Heart left ventricle (tissue), 16 donors: ENCODE measurements at regions not wholly inside any gene's neighbourhood (a gene's known extent, or its start where the extent isn't known, plus 50 kb on each side); places are given as distances from the start of the nearest gene placed in this dataset.

Experiments
- ATAC-seq, 4 donors: fragments of 200-7000 bp; cut with Tn5 transposase; one replicate each; pipeline ENCODE4 v1.9.1; 2020 to 2022; ENCODE audit warnings: moderate library complexity in 4 of 4, mild to moderate bottlenecking in 3 of 4, moderate number of reproducible peaks in 1 of 4
- DNase-seq, 5 donors: peaks; one replicate each; pipeline ENCODE4 v3.0.0-alpha.2; 2020
- H3K27ac ChIP-seq, 12 donors: fragments of 200-600 bp; sonication (generic) in 4 of 12; one replicate each; pipeline versions ENCODE4 v1.5.0 to v1.8.0; 2016 to 2022; ENCODE audit warnings: mild to moderate bottlenecking in 2 of 12
- H3K27me3 ChIP-seq, 9 donors: fragments of 200-600 bp; sonication (generic) in 2 of 9; one replicate each; pipeline versions ENCODE4 v1.5.1 to v1.8.0; 2016 to 2022; ENCODE audit warnings: mild to moderate bottlenecking in 3 of 9
- H3K36me3 ChIP-seq, 9 donors: fragments of 200-600 bp; sonication (generic) in 2 of 9; one replicate each; pipeline versions ENCODE4 v1.5.0 to v1.8.0; 2018 to 2022; ENCODE audit warnings: mild to moderate bottlenecking in 2 of 9
- H3K4me1 ChIP-seq, 12 donors: fragments of 200-600 bp; sonication (generic) in 4 of 12; one replicate each; pipeline versions ENCODE4 v1.5.0 to v1.8.0; 2016 to 2022; ENCODE audit warnings: mild to moderate bottlenecking in 3 of 12
- H3K4me3 ChIP-seq, 12 donors: fragments of 200-600 bp; sonication (generic) in 4 of 12; one replicate each; pipeline versions ENCODE4 v1.5.0 to v1.8.0; 2017 to 2022; ENCODE audit warnings: mild to moderate bottlenecking in 9 of 12, moderate library complexity in 4 of 12
- H3K9me3 ChIP-seq, 12 donors: fragments of 200-600 bp; sonication (generic) in 4 of 12; one replicate each; pipeline versions ENCODE4 v1.5.0 to v1.8.0; 2016 to 2022; ENCODE audit warnings: mild to moderate bottlenecking in 1 of 12
- CTCF ChIP-seq, 12 donors: fragments of 200-600 bp; sonication (generic) in 4 of 12; IDR thresholded peaks; one replicate each; pipeline versions ENCODE4 v1.5.0 to v1.8.0; 2018 to 2022; ENCODE audit warnings: antibody characterized with exemption in 12 of 12, mild to moderate bottlenecking in 5 of 12
- POLR2A ChIP-seq, 2 donors: fragments of 450-650 bp; IDR thresholded peaks; one replicate each; pipeline ENCODE4 v1.6.1; 2017; ENCODE audit warnings: antibody characterized with exemption in 2 of 2, mild to moderate bottlenecking in 2 of 2, moderate library complexity in 2 of 2
- WGBS, 4 donors: extraction: QIAGEN DNeasy Blood & Tissue Kit in 2 of 4; methylation state at CpG; one replicate each; pipeline versions ENCODE4 v1.1.5 to v1.1.7; 2013 to 2018; 5-methylcytosine and 5-hydroxymethylcytosine counted together
- intact Hi-C, 10 donors: fragments of 100-400 bp; cut with DNase I; formaldehyde crosslinking; loops; one replicate each; pipeline versions ENCODE4 v1.11.1 to v1.14.2; 2022
- donor health status: ischemic (EF 13 %, LVEDD 7.1; RV severe dilation, severe dysfunction).
- donor health status: healthy with polysubstance abuse.
- donor health status: DM: no; HTN: yes; CAD: no.
- donor health status: DM: no; HTN: no; CAD: no.
- donor health status: ischemic (EF 25% LVEDD 6.9; RV normal size, moderate dysfunction).
- donor health status: ischemic (EF 25% LVEDD 5.7; RV mildly dilated, moderate dysfunction).
- donor health status: healthy.
- donor health status: DM: yes; HTN: yes; CAD: no.
- donor health status: ischemic (EF 35%, LVEDD 5.7; RV mildly dilated, moderate dysfunction).
- donor health status: nonischemic (EF 11% LVEDD 7.7; RV severe dilation, severe dysfunction).
- donor health status: DM: yes; HTN: yes; CAD: no.
- donor health status: PGD.
- donor health status: ischemic (EF 29% LVEDD 5.4; RV normal size, mild dysfunction).
- donor health status: nonischemic (EF 23%, LVEDD 6.1; RV moderate dilation, normal function).

GRCh38 chr5:167012123-167013034 is 1279.1 kb upstream of the WWC1 start:
- H3K4me1 ChIP-seq, result no peaks in the 10 kb centered on the region
- no peak overlapping the region for H3K27ac ChIP-seq
- intact Hi-C loops, result no loop called here
- WGBS, 4 donors, result 43 to 54% (median 48%) methylated on average over 2 of the region's 2 CpGs
- H3K27me3 ChIP-seq, result peaks cover 0 to 8% (median 0%) of the 10 kb centered on the region in 9 donors
- no peak overlapping the region for H3K4me3 ChIP-seq
- ATAC-seq (no peak), DNase-seq (no peak)
- TF ChIP-seq POLR2A (IDR thresholded peaks at IDR 0.05) (no peak), CTCF (IDR thresholded peaks at IDR 0.05) (no peak)
- H3K9me3 ChIP-seq, result no peaks in the 10 kb centered on the region
- no peaks in the 10 kb centered on the region for H3K36me3 ChIP-seq

GRCh38 chr5:167014401-167015056 is 1276.9 kb upstream of the WWC1 start:
- H3K4me3 ChIP-seq, result no peak overlapping the region
- H3K4me1 ChIP-seq, result no peaks in the 10 kb centered on the region
- no peak for DNase-seq
- H3K27ac ChIP-seq, result no peak overlapping the region
- intact Hi-C loops, result no loop called here
- H3K27me3 ChIP-seq, result peaks cover 0 to under 1% (median 0%) of the 10 kb centered on the region in 9 donors
- WGBS, 4 donors, result 48 to 62% (median 50%) methylated on average over 5 of the region's 5 CpGs
- no peaks in the 10 kb centered on the region for H3K36me3 ChIP-seq
- no peak for TF ChIP-seq CTCF (IDR thresholded peaks at IDR 0.05)
- no peak for TF ChIP-seq POLR2A (IDR thresholded peaks at IDR 0.05)
- no peak for ATAC-seq
- no peaks in the 10 kb centered on the region for H3K9me3 ChIP-seq

GRCh38 chr5:167020418-167020817 is 1271.0 kb upstream of the WWC1 start:
- no peaks in the 10 kb centered on the region for H3K9me3 ChIP-seq
- no peaks in the 10 kb centered on the region for H3K27me3 ChIP-seq
- 54 to 67% (median 56%) methylated on average over 1 of the region's 1 CpG for WGBS, 4 donors
- H3K27ac ChIP-seq, result no peak overlapping the region
- no peaks in the 10 kb centered on the region for H3K4me1 ChIP-seq
- DNase-seq (no peak), ATAC-seq (no peak)
- H3K36me3 ChIP-seq, result no peaks in the 10 kb centered on the region
- no peak for TF ChIP-seq CTCF (IDR thresholded peaks at IDR 0.05)
- TF ChIP-seq POLR2A (IDR thresholded peaks at IDR 0.05), result no peak
- intact Hi-C loops, result no loop called here
- no peak overlapping the region for H3K4me3 ChIP-seq

GRCh38 chr5:167029488-167029887 is 1262.0 kb upstream of the WWC1 start:
- no peak overlapping the region for H3K4me3 ChIP-seq
- intact Hi-C loops, result no loop called here
- H3K9me3 ChIP-seq, result no peaks in the 10 kb centered on the region
- no peak for ATAC-seq
- 21 to 45% (median 30%) methylated on average over 2 of the region's 2 CpGs for WGBS, 4 donors
- DNase-seq, result no peak
- no peaks in the 10 kb centered on the region for H3K36me3 ChIP-seq
- no peaks in the 10 kb centered on the region for H3K27me3 ChIP-seq
- TF ChIP-seq POLR2A (IDR thresholded peaks at IDR 0.05) (no peak), CTCF (IDR thresholded peaks at IDR 0.05) (no peak)
- H3K4me1 ChIP-seq, result no peaks in the 10 kb centered on the region
- no peak overlapping the region for H3K27ac ChIP-seq
